ENCODE measurements at regions not wholly inside any gene's neighbourhood (a gene's known extent, or its start where the extent isn't known, plus 50 kb on each side); places are given as distances from the start of the nearest gene placed in this dataset.

DNA sequence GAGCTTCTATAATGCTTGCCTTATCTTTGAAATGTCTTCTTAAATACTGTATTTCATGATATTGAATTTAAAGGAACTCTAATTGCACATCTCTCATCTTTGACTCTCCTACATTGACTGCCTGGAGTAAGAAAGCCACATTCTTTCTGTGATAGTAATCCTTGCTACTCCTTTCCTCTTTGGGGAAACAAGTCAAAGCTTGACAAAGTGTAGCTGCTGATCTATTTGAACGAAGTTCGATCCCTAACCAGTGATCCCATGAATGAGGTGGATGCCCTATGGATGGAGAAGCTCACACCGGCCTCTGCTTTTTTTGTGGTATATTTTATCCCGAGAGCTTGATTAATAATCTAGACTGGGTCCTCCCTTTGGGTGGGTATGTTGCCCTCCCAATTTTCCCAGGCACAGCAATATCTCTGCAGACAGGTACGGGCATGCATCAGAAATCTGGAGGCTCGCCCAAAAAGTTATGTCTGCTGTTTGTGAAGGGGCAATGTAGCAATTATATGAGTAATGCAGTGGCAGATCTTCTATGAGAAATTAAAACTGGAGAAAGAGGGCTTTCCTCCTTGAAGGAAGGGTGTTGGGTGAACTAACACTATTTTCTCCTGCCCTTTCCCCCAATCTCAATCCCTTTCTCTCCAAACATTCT, 163.0 kb upstream of the FRMD6 start:
- no peaks in the 10 kb centered on the region for H3K36me3 ChIP-seq (ENCODE audit: insufficient read depth, low read length)
- peaks cover 5% of the 10 kb centered on the region for H3K4me1 ChIP-seq (ENCODE audit: control insufficient read depth, insufficient read depth, low read length, unreplicated experiment)
- H3K79me2 ChIP-seq (ENCODE audit: control insufficient read depth, insufficient read depth, low read length, unreplicated experiment): no peaks in the 10 kb centered on the region
- no peaks in the 10 kb centered on the region for H3K27me3 ChIP-seq (ENCODE audit: insufficient read depth, low read length)
- H3K27ac ChIP-seq (ENCODE audit: low read depth, low read length): no peak overlapping the region
- no peak overlapping the region for H3K4me3 ChIP-seq (ENCODE audit: low read depth, low read length)
- no peak overlapping the region for H2AFZ ChIP-seq (ENCODE audit: low read length, unreplicated experiment)

DNA sequence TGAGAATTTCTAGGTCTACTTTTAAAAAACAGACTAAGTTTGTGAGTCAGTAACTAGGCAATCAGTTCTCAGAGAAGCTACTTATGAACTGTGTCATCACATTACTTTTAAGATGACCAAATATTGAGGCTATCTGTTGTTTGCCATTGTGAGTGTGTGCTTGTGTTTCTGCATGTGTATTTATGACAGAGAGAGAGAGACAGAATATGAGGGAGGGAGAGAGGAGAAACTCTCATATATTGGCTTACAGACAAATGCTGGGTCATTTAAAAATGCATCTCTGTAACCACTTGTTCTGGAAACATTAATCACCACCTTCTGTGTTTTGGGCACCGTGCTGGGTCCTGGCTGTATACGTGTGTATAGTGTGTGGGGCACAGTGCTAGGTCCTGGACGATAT, 161.5 kb upstream of the FRMD6 start:
- Histone ChIP-seq H3K36me3 (ENCODE audit: insufficient read depth, low read length) (no peaks in the 10 kb centered on the region), H3K27me3 (ENCODE audit: insufficient read depth, low read length) (no peaks in the 10 kb centered on the region), H3K79me2 (ENCODE audit: control insufficient read depth, insufficient read depth, low read length, unreplicated experiment) (no peaks in the 10 kb centered on the region), H3K4me1 (ENCODE audit: control insufficient read depth, insufficient read depth, low read length, unreplicated experiment) (peaks cover 5% of the 10 kb centered on the region), H2AFZ (ENCODE audit: low read length, unreplicated experiment) (no peak overlapping the region), H3K27ac (ENCODE audit: low read depth, low read length) (no peak overlapping the region), H3K4me3 (ENCODE audit: low read depth, low read length) (no peak overlapping the region)

DNA sequence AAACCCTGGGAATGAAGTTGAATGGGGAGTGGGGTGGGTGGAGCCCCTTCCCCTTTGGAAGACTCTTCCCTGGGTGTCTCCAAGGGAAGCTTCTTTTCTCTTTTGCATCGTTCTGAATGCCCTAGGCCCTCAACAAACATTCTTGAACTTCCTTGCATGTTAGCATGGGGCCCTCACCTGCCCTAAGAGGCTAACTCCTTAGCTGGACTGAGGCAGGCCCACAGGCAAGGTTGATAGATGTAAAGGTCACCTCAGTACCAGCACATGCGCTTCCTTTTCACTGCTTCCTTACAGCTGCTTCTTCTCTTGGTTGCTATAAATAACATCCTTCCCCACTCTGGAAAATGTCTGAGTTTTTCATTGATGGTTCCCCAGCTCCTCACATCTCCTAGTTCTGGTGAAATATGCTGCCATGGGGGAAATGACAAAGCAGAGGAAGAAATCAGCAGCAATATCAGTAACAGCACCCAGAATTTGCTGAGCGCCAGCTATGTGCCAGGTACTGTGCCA, 160.6 kb upstream of the FRMD6 start:
- H3K4me3 ChIP-seq (ENCODE audit: low read depth, low read length): no peak overlapping the region
- no peak overlapping the region for H3K27ac ChIP-seq (ENCODE audit: low read depth, low read length)
- no peak overlapping the region for H2AFZ ChIP-seq (ENCODE audit: low read length, unreplicated experiment)
- no peaks in the 10 kb centered on the region for H3K36me3 ChIP-seq (ENCODE audit: insufficient read depth, low read length)
- no peaks in the 10 kb centered on the region for H3K79me2 ChIP-seq (ENCODE audit: control insufficient read depth, insufficient read depth, low read length, unreplicated experiment)
- no peaks in the 10 kb centered on the region for H3K27me3 ChIP-seq (ENCODE audit: insufficient read depth, low read length)
- peaks cover 5% of the 10 kb centered on the region for H3K4me1 ChIP-seq (ENCODE audit: control insufficient read depth, insufficient read depth, low read length, unreplicated experiment)

DNA sequence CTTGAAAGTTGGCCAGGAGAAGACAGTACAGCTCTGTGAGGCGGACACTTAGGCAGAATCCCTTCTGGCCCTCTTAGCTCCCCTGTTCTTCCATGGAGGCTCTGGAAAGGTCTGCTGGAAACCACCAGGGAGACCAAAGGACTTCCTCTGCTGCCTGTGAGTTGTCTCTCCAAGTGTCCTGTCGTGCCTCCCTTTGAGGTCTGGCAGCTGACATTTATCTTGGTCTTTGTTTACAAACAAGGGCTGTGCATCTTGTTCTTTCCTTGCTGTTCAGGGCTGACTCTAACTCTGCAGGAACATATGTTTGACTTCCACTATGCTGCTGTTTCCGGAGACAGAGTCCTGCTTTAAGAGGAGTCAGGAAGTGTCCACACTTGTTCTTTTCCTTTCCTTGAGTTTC, 159.9 kb upstream of the FRMD6 start:
- peaks cover 5% of the 10 kb centered on the region for H3K4me1 ChIP-seq (ENCODE audit: control insufficient read depth, insufficient read depth, low read length, unreplicated experiment)
- H3K27ac ChIP-seq (ENCODE audit: low read depth, low read length): no peak overlapping the region
- H3K4me3 ChIP-seq (ENCODE audit: low read depth, low read length): no peak overlapping the region
- no peaks in the 10 kb centered on the region for H3K36me3 ChIP-seq (ENCODE audit: insufficient read depth, low read length)
- no peaks in the 10 kb centered on the region for H3K27me3 ChIP-seq (ENCODE audit: insufficient read depth, low read length)
- H2AFZ ChIP-seq (ENCODE audit: low read length, unreplicated experiment): no peak overlapping the region
- no peaks in the 10 kb centered on the region for H3K79me2 ChIP-seq (ENCODE audit: control insufficient read depth, insufficient read depth, low read length, unreplicated experiment)

DNA sequence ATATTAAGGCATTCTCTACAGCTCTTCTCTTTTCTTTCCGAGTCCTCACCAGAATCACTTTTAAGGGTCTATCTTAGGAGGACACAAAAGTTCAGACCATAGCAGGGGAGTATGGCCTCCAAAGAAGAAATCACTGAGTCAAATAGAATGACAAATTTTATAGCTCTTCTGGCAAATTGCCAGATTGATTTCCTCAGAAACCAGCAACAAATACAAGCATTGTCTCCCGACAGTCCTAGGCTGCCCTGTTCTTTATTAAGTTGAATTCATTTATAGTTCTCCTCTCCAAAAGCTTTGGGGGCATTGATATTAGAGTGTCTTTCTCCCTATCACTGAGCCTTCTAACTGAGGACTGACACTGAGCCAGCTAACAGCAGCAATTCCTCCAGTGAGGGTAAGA, 156.4 kb upstream of the FRMD6 start:
- H3K36me3 ChIP-seq (ENCODE audit: insufficient read depth, low read length): no peaks in the 10 kb centered on the region; the same call in 1 of the 2 replicates

DNA sequence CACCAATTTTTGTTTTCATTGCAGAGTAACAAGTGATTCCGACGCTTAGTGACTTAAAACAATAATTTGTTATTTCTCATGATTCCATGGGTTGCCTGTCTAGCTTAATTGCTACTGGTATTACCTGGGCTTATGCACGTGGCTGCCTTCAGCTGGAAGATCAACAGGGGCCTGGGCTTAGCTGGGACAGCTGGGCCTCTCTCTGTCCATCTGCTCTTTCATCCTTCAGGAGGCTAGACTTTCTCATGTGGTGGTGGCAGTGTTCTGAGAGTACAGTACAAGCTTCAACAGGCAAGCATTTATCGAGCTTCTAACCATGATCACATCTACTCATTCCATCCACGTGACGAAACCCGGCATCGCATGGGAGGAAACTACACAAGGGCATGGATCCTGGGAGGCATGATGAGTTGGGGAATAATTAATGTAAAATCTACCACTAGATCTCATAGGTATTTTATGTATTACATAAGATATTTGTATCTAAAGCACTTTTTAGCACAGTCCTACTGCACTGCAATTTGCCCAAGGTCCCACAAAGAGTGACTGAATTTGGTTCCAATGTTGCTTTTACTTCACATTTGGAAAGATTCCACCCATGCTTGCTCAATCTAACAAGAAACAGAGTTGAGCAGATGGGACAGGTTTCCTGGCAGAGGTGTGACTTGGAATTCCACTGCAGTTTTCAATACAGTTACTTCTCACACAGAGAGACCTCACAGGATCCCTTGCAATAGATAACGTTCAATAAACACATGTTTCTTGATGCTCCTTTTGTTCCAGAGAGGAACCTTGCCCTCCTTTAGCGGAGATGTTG, 153.1 kb upstream of the FRMD6 start:
- H2AFZ ChIP-seq (ENCODE audit: low read length, unreplicated experiment): no peak overlapping the region
- H3K27me3 ChIP-seq (ENCODE audit: insufficient read depth, low read length): no peaks in the 10 kb centered on the region
- no peak overlapping the region for H3K4me3 ChIP-seq (ENCODE audit: low read depth, low read length)
- H3K4me1 ChIP-seq (ENCODE audit: control insufficient read depth, insufficient read depth, low read length, unreplicated experiment): no peaks in the 10 kb centered on the region
- no peaks in the 10 kb centered on the region for H3K79me2 ChIP-seq (ENCODE audit: control insufficient read depth, insufficient read depth, low read length, unreplicated experiment)
- H3K36me3 ChIP-seq (ENCODE audit: insufficient read depth, low read length): no peaks in the 10 kb centered on the region; the same call in 1 of the 2 replicates
- no peak overlapping the region for H3K27ac ChIP-seq (ENCODE audit: low read depth, low read length)

More for the DNA sequence above, 156.4 kb upstream of the FRMD6 start:
- Histone ChIP-seq H3K4me1 (ENCODE audit: control insufficient read depth, insufficient read depth, low read length, unreplicated experiment) (no peaks in the 10 kb centered on the region), H3K27ac (ENCODE audit: low read depth, low read length) (no peak overlapping the region), H3K4me3 (ENCODE audit: low read depth, low read length) (no peak overlapping the region), H3K27me3 (ENCODE audit: insufficient read depth, low read length) (no peaks in the 10 kb centered on the region), H3K79me2 (ENCODE audit: control insufficient read depth, insufficient read depth, low read length, unreplicated experiment) (no peaks in the 10 kb centered on the region), H2AFZ (ENCODE audit: low read length, unreplicated experiment) (no peak overlapping the region)

DNA sequence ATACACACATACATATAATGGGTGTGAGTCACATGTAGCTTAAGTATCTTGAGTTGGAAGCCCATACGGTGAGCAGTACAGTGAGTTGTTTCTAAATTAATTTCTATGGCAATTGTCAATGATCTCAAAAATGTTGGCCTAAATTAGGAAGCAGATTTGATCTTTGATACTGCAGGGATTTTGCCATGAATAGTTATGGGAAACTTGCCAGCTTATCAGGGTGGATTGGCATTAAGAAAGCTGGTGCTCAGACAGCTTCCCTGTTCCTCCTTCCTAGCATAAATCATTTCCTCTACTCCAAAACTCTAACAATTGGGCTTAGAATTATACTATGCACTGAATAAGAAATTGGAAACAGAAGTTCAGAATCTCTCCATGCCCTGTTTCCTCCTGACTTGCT, 150.9 kb upstream of the FRMD6 start:
- Histone ChIP-seq H2AFZ (ENCODE audit: low read length, unreplicated experiment) (no peak overlapping the region), H3K4me3 (ENCODE audit: low read depth, low read length) (no peak overlapping the region), H3K4me1 (ENCODE audit: control insufficient read depth, insufficient read depth, low read length, unreplicated experiment) (no peaks in the 10 kb centered on the region), H3K36me3 (ENCODE audit: insufficient read depth, low read length) (no peaks in the 10 kb centered on the region; the same call in 1 of the 2 replicates), H3K27ac (ENCODE audit: low read depth, low read length) (no peak overlapping the region), H3K27me3 (ENCODE audit: insufficient read depth, low read length) (no peaks in the 10 kb centered on the region), H3K79me2 (ENCODE audit: control insufficient read depth, insufficient read depth, low read length, unreplicated experiment) (no peaks in the 10 kb centered on the region)

DNA sequence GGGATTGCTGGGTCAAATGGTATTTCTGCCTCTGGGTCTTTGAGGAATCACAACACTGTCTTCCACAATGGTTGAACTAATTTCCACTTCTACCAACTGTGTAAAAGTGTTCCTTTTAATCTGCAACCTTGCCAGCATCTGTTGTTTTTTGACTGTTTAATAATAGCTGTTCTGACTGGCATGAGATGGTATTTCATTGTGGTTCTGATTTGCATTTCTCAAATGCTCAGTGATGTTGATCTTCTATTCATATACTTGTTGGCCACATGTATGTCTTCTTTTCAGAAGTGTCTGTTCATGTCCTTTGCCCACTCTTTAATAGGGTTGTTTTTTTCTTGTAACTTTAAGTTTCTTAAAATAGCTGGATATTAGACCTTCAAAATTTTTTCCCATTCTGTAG, 150.0 kb upstream of the FRMD6 start:
- H3K79me2 ChIP-seq (ENCODE audit: control insufficient read depth, insufficient read depth, low read length, unreplicated experiment): no peaks in the 10 kb centered on the region
- H3K36me3 ChIP-seq (ENCODE audit: insufficient read depth, low read length): no peaks in the 10 kb centered on the region; the same call in 1 of the 2 replicates
- H3K4me3 ChIP-seq (ENCODE audit: low read depth, low read length): no peak overlapping the region
- H3K27me3 ChIP-seq (ENCODE audit: insufficient read depth, low read length): no peaks in the 10 kb centered on the region
- no peaks in the 10 kb centered on the region for H3K4me1 ChIP-seq (ENCODE audit: control insufficient read depth, insufficient read depth, low read length, unreplicated experiment)
- H3K27ac ChIP-seq (ENCODE audit: low read depth, low read length): no peak overlapping the region
- H2AFZ ChIP-seq (ENCODE audit: low read length, unreplicated experiment): no peak overlapping the region

DNA sequence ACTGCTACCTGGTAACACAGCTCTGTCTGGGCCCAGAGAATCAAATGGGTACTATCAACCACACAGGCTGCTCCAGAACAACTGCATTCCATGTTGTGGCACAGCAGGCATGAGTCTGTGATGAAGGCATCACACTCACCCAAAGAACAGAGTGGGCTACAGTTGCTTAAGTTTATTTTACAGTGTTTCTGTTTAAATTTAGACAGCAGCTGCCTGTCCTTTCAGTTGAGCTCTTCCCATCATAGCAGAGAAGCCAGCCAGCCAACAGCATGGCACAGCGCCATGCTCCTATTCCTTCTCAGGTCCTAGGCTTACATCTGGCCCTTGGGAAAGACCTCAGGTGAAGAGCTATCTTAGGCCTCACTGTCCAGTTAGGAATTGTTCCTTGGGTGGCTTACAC, 147.0 kb upstream of the FRMD6 start:
- Histone ChIP-seq H3K27me3 (ENCODE audit: insufficient read depth, low read length) (no peaks in the 10 kb centered on the region), H3K36me3 (ENCODE audit: insufficient read depth, low read length) (no peaks in the 10 kb centered on the region), H3K4me3 (ENCODE audit: low read depth, low read length) (no peak overlapping the region), H3K27ac (ENCODE audit: low read depth, low read length) (no peak overlapping the region), H3K4me1 (ENCODE audit: control insufficient read depth, insufficient read depth, low read length, unreplicated experiment) (peaks cover 15% of the 10 kb centered on the region), H3K79me2 (ENCODE audit: control insufficient read depth, insufficient read depth, low read length, unreplicated experiment) (no peaks in the 10 kb centered on the region), H2AFZ (ENCODE audit: low read length, unreplicated experiment) (no peak overlapping the region)

DNA sequence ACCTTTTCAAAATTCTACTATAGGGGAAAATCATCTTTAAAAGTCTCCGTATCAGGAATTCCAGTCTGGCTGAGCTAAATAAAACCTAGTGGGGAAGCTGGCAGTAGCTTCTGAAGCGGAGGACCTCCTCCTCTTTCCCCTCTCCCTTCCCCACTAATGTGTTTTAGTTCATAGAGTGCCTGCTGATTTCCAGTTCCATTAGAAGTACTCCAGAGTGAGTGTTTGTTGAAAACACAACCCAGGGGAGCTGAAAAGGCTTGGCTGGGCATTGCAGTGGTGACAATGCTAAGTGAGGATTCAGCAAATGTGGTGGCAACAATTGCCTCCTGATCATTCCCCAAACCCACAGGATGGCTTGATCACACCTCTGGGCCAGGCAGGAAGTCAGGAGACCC, 144.2 kb upstream of the FRMD6 start:
- peaks cover 15% of the 10 kb centered on the region for H3K4me1 ChIP-seq (ENCODE audit: control insufficient read depth, insufficient read depth, low read length, unreplicated experiment)
- H3K79me2 ChIP-seq (ENCODE audit: control insufficient read depth, insufficient read depth, low read length, unreplicated experiment): no peaks in the 10 kb centered on the region
- no peak overlapping the region for H3K4me3 ChIP-seq (ENCODE audit: low read depth, low read length)
- no peaks in the 10 kb centered on the region for H3K27me3 ChIP-seq (ENCODE audit: insufficient read depth, low read length)
- H2AFZ ChIP-seq (ENCODE audit: low read length, unreplicated experiment): peak overlapping the region; percentile 98
- no peaks in the 10 kb centered on the region for H3K36me3 ChIP-seq (ENCODE audit: insufficient read depth, low read length)
- no peak overlapping the region for H3K27ac ChIP-seq (ENCODE audit: low read depth, low read length)
